Peyer's patch (tissue), 4 donors: ENCODE measurements at regions not wholly inside any gene's neighbourhood (a gene's known extent, or its start where the extent isn't known, plus 50 kb on each side); places are given as distances from the start of the nearest gene placed in this dataset.

Experiments
- DNase-seq, 3 donors: peaks; one replicate each; pipeline ENCODE4 v3.0.0-alpha.2; 2017 to 2019
- H3K27ac ChIP-seq, 4 donors: fragments of 200-600 bp; sonication (generic); one replicate each; pipeline ENCODE4 v1.5.1; 2016 to 2019
- H3K27me3 ChIP-seq, 2 donors: fragments of 200-600 bp; sonication (generic); one replicate each; pipeline ENCODE4 v1.5.1; 2019
- H3K36me3 ChIP-seq, 3 donors: fragments of 200-600 bp; sonication (generic); one replicate each; pipeline ENCODE4 v1.5.1; 2016 to 2019
- H3K4me1 ChIP-seq, 4 donors: fragments of 200-600 bp; sonication (generic); one replicate each; pipeline ENCODE4 v1.5.1; 2016 to 2019
- H3K4me3 ChIP-seq, 4 donors: fragments of 200-600 bp; sonication (generic); 1 replicate in 3 of 4; 2 replicates in 1 of 4; pipeline ENCODE4 v1.5.1; 2016 to 2019; ENCODE audit warnings: mild to moderate bottlenecking in 1 of 4
- H3K9me3 ChIP-seq, 4 donors: fragments of 200-600 bp; sonication (generic); one replicate each; pipeline ENCODE4 v1.5.1; 2016 to 2019; ENCODE audit warnings: mild to moderate bottlenecking in 1 of 4
- POLR2A ChIP-seq, 2 donors: fragments of 450-650 bp; IDR thresholded peaks; one replicate each; pipeline ENCODE4 v1.5.1; 2017; ENCODE audit warnings: antibody characterized with exemption in 2 of 2, mild to moderate bottlenecking in 2 of 2, moderate library complexity in 2 of 2
- TF ChIP-seq, protein P1 (sequence below), 6 experiments: fragments of 450-650 bp in 4 of 6; fragments of 200-600 bp in 2 of 6; sonication (generic) in 1 of 6; IDR thresholded peaks; one replicate each; pipeline ENCODE4 v1.5.1; 2017 to 2019; ENCODE audit warnings: antibody characterized with exemption in 6 of 6, mild to moderate bottlenecking in 3 of 6, moderate library complexity in 1 of 6

GRCh38 chr12:91632042-91632786 lies 449.6 kb upstream of the DCN start:
- no peak overlapping the region for H3K4me3 ChIP-seq
- no peak overlapping the region for H3K27ac ChIP-seq
- no peak for TF ChIP-seq POLR2A (IDR thresholded peaks at IDR 0.05)
- TF ChIP-seq, protein P1, sequence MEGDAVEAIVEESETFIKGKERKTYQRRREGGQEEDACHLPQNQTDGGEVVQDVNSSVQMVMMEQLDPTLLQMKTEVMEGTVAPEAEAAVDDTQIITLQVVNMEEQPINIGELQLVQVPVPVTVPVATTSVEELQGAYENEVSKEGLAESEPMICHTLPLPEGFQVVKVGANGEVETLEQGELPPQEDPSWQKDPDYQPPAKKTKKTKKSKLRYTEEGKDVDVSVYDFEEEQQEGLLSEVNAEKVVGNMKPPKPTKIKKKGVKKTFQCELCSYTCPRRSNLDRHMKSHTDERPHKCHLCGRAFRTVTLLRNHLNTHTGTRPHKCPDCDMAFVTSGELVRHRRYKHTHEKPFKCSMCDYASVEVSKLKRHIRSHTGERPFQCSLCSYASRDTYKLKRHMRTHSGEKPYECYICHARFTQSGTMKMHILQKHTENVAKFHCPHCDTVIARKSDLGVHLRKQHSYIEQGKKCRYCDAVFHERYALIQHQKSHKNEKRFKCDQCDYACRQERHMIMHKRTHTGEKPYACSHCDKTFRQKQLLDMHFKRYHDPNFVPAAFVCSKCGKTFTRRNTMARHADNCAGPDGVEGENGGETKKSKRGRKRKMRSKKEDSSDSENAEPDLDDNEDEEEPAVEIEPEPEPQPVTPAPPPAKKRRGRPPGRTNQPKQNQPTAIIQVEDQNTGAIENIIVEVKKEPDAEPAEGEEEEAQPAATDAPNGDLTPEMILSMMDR (IDR thresholded peaks at IDR 0.05), result no peak
- H3K27me3 ChIP-seq, result no peaks in the 10 kb centered on the region
- H3K4me1 ChIP-seq, result no peaks in the 10 kb centered on the region
- H3K36me3 ChIP-seq, result no peaks in the 10 kb centered on the region
- H3K9me3 ChIP-seq, result no peaks in the 10 kb centered on the region
- no peak for DNase-seq

- H3K9me3 ChIP-seq, result no peaks in the 10 kb centered on the region
- H3K36me3 ChIP-seq, result no peaks in the 10 kb centered on the region
- TF ChIP-seq, protein P1 (IDR thresholded peaks at IDR 0.05), result no peak
- TF ChIP-seq POLR2A (IDR thresholded peaks at IDR 0.05), result no peak
- no peaks in the 10 kb centered on the region for H3K4me1 ChIP-seq
- no peak overlapping the region for H3K27ac ChIP-seq
- DNase-seq, result no peak
- no peak overlapping the region for H3K4me3 ChIP-seq
- H3K27me3 ChIP-seq, result no peaks in the 10 kb centered on the region
Measured at GRCh38 chr12:91630596-91631293, 448.1 kb upstream of the DCN start.

DNA sequence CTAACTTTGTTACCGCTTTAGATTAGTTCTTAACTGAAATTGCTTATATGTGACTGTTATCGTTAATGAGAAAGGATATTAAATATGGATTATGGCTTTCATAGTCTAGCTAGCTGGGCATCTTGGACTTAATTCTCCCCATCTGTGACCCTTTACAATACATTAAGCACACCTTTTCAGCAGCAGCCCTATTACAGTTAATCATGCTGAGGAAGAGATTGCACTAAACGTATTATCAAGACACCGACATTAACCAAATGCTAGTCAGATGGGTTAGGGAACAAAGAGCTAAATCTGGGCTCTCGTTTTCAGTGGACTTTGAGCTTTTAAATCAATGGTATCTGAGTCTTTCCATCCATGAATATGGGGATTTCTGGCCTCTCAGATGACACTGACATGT lies 447.5 kb upstream of the DCN start:
- no peak for DNase-seq
- Histone ChIP-seq H3K36me3 (no peaks in the 10 kb centered on the region), H3K9me3 (no peaks in the 10 kb centered on the region), H3K27me3 (no peaks in the 10 kb centered on the region), H3K27ac (no peak overlapping the region), H3K4me3 (no peak overlapping the region), H3K4me1 (no peaks in the 10 kb centered on the region)
- TF ChIP-seq POLR2A (IDR thresholded peaks at IDR 0.05), result no peak
- TF ChIP-seq, protein P1 (IDR thresholded peaks at IDR 0.05), result no peak

DNA sequence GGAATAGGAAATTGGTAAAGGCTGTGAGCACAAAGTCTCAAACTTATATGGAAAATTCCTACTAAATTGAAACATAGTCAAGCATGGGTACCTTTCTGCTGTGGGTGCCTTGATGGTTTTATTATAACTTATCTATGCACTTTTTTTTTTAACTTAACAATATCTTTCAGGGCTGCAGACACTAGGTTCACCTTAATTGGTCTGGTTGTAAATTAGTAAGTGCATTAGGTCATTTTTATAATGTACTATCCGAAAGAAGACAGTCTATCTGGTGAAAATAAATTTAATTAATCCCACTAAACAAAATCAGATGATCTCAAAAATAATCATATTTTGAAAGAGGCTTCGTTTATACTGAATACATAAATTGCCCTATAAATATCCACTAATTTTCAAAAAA lies 446.8 kb upstream of the DCN start:
- no peak for DNase-seq
- no peaks in the 10 kb centered on the region for H3K9me3 ChIP-seq
- TF ChIP-seq, protein P1 (IDR thresholded peaks at IDR 0.05), result no peak
- no peak for TF ChIP-seq POLR2A (IDR thresholded peaks at IDR 0.05)
- H3K4me3 ChIP-seq, result no peak overlapping the region
- no peaks in the 10 kb centered on the region for H3K36me3 ChIP-seq
- no peak overlapping the region for H3K27ac ChIP-seq
- H3K27me3 ChIP-seq, result no peaks in the 10 kb centered on the region
- H3K4me1 ChIP-seq, result no peaks in the 10 kb centered on the region

DNA sequence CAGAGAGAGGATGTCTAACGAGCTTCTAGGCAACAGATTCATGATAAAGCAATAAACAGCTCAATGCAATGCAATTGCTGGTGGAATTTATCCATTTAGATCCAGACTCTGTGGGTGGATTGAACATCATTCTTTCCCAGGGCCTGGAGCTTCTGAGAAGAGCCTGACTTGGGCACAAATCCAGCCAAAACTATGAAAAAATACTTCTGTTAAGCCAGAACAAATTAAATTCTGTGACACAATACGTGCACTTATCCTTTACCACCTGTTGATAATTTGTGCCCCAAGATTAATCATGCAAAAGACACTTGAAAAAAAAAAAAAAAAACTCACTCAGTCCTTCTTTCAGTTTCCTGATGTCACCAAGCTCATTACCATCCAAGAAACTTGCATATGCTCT lies 446.0 kb upstream of the DCN start:
- Histone ChIP-seq H3K27me3 (no peaks in the 10 kb centered on the region), H3K4me3 (no peak overlapping the region), H3K4me1 (no peaks in the 10 kb centered on the region), H3K36me3 (no peaks in the 10 kb centered on the region), H3K27ac (no peak overlapping the region), H3K9me3 (no peaks in the 10 kb centered on the region)
- no peak for DNase-seq
- TF ChIP-seq POLR2A (IDR thresholded peaks at IDR 0.05), result no peak
- TF ChIP-seq, protein P1 (IDR thresholded peaks at IDR 0.05), result no peak
